ENCODE measurements at regions not wholly inside any gene's neighbourhood (a gene's known extent, or its start where the extent isn't known, plus 50 kb on each side); places are given as distances from the start of the nearest gene placed in this dataset.

DNA sequence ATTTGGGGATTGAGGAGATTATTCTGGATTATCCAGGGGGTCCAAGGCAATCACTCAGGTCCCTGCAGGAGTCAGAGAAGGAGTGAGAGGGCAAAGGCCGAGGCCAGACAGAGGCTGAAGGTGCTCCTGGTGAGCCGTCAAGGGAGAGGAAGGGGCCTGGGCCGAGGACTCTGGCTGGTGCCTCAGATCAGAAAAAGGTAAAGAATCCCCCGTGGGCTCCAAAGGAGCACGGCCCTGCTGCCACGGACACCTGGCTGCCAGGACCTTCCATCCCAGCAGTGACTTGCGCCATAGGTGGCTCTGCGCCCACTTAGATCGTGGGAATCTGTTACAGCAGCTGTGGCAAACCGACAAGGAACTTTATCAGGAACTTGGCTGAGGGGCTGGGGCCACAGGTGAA, 374.8 kb upstream of the MYT1L start:
- Mint-ChIP-seq H3K27ac (no peak overlapping the region), H3K36me3 (no peaks in the 10 kb centered on the region)

DNA sequence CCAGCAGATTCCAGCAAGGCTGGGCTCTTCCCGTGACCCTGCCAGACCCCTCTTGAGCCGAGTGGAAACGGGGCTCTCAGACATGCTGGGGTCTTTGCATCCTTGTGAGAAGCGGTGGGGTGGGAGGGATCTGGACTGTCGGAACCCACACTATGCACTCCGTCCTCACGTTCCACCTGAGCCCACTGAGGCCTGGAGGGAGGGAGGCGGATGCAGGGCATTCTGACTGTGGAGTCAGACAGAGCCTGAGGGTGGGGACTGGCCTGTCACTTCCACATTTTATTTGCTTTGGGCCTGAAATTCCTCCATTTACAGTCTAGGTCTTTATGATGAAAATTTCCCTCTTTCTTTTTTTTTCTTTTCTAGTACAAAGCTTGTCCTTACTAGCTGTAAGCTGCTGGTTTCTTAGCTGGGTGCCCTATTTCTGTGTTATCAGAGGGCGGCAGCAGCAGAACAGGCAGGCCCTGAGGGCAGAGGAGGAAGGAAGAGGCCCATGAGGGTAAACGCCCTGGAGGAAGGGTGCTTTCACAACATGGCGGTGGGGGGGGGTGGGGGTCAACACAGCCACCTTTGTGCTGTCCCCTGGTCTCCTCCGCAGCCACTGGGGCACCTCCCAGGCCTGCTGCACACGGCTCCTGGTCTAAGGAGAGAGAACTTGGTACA, 373.5 kb upstream of the MYT1L start:
- no peak overlapping the region for H3K27ac Mint-ChIP-seq
- no peaks in the 10 kb centered on the region for H3K36me3 Mint-ChIP-seq
- DNase-seq (ENCODE audit: extremely low spot score, unreplicated experiment) = no peak
- peaks cover 6% of the 10 kb centered on the region for H3K4me1 Mint-ChIP-seq (ENCODE audit: unreplicated experiment)
- TF ChIP-seq, protein P1, sequence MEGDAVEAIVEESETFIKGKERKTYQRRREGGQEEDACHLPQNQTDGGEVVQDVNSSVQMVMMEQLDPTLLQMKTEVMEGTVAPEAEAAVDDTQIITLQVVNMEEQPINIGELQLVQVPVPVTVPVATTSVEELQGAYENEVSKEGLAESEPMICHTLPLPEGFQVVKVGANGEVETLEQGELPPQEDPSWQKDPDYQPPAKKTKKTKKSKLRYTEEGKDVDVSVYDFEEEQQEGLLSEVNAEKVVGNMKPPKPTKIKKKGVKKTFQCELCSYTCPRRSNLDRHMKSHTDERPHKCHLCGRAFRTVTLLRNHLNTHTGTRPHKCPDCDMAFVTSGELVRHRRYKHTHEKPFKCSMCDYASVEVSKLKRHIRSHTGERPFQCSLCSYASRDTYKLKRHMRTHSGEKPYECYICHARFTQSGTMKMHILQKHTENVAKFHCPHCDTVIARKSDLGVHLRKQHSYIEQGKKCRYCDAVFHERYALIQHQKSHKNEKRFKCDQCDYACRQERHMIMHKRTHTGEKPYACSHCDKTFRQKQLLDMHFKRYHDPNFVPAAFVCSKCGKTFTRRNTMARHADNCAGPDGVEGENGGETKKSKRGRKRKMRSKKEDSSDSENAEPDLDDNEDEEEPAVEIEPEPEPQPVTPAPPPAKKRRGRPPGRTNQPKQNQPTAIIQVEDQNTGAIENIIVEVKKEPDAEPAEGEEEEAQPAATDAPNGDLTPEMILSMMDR (conservative IDR thresholded peaks at IDR 0.05) = no peak
- no peaks in the 10 kb centered on the region for H3K9me3 Mint-ChIP-seq
- H3K27me3 Mint-ChIP-seq = peaks cover 14% of the 10 kb centered on the region
- no peak overlapping the region for H3K4me3 Mint-ChIP-seq

More for the DNA sequence above, 374.8 kb upstream of the MYT1L start:
- Mint-ChIP-seq H3K9me3 (no peaks in the 10 kb centered on the region), H3K4me3 (no peak overlapping the region), H3K27me3 (peaks cover 14% of the 10 kb centered on the region), H3K4me1 (ENCODE audit: unreplicated experiment) (peaks cover 6% of the 10 kb centered on the region)
- no peak for DNase-seq (ENCODE audit: extremely low spot score, unreplicated experiment)
- TF ChIP-seq, protein P1 (conservative IDR thresholded peaks at IDR 0.05) = no peak

DNA sequence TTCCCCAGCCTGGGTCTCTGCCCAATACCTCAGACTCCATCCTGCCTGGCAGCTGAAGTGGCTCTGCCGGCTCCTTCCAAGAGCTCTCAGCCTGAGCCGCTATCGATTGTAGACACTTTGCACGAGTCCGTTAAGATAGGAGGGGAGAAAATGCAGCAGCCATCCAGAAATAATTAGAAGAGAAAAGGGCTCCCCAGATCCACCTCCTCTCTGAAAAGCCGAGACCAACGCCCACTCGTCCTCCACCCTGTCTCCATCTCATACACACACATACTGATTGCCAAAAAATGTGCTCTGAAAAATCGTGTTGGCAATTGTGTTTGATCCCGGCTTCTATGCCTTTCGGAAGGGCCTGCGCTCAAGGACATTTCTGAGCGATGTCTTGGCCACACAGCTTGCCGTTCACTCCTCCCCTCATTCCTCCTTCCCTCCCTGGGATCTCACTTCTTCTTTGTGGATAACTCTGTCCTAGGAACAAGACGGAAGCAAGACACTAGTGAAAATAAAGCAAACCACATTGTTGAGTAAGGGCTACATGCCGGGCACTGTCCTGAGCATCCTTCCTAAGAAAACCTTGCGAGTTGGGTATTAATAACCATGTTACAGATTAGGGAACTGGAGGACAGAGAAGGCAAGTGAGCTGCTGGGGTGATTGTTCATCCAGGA, 372.8 kb upstream of the MYT1L start:
- Mint-ChIP-seq H3K27me3 (peaks cover 15% of the 10 kb centered on the region), H3K27ac (no peak overlapping the region), H3K36me3 (no peaks in the 10 kb centered on the region), H3K9me3 (no peaks in the 10 kb centered on the region), H3K4me1 (ENCODE audit: unreplicated experiment) (peaks cover 8% of the 10 kb centered on the region), H3K4me3 (no peak overlapping the region)
- no peak for DNase-seq (ENCODE audit: extremely low spot score, unreplicated experiment)
- TF ChIP-seq, protein P1 (conservative IDR thresholded peaks at IDR 0.05) = no peak

DNA sequence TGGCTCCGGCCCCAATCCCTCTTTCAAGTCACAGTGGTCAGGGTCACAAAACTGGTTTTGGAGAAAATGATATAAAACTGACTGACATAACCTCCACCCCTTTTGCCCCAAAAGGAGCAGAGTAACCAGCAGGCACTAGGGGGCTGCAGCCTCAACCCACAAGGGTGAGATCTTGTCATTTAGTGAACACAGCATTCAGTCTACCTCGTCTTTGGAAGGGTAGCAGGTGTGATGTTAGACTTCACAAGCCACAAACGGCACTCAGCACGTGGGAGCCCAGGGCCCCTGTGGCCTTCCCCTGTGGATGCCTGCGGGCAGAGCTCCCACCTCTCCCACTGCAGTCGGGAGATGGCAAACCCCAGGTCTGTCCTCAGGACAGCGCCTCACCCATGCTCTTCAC, 372.1 kb upstream of the MYT1L start:
- no peaks in the 10 kb centered on the region for H3K36me3 Mint-ChIP-seq
- no peak overlapping the region for H3K27ac Mint-ChIP-seq
- TF ChIP-seq, protein P1 (conservative IDR thresholded peaks at IDR 0.05) = no peak
- peaks cover 20% of the 10 kb centered on the region for H3K27me3 Mint-ChIP-seq
- no peak overlapping the region for H3K4me3 Mint-ChIP-seq
- H3K4me1 Mint-ChIP-seq (ENCODE audit: unreplicated experiment) = peaks cover 12% of the 10 kb centered on the region
- no peak for DNase-seq (ENCODE audit: extremely low spot score, unreplicated experiment)
- H3K9me3 Mint-ChIP-seq = no peaks in the 10 kb centered on the region

DNA sequence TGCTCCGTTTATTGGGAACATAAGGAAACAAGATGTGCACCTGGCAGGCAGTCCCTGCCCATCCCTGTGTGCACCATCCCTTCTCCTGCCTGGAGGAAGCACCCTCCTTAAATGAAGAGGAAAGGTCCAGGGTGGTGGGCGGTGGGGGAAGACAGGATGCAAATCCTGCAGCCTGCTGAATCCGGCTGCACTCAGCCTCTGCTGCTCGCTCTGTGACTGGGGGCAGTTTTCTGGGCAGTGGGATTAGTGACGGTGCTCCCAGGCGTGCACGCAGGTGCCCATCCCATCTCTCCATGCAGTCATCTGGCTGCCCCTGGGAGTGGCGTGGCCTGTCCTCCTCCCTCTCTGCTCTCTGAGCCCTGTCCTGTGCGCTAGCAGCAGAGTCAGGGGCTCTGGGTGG, 371.3 kb upstream of the MYT1L start:
- Mint-ChIP-seq H3K4me3 (no peak overlapping the region), H3K36me3 (no peaks in the 10 kb centered on the region), H3K4me1 (ENCODE audit: unreplicated experiment) (peaks cover 9% of the 10 kb centered on the region), H3K27ac (no peak overlapping the region), H3K27me3 (peaks cover 18% of the 10 kb centered on the region), H3K9me3 (no peaks in the 10 kb centered on the region)
- TF ChIP-seq, protein P1 (conservative IDR thresholded peaks at IDR 0.05) = no peak
- no peak for DNase-seq (ENCODE audit: extremely low spot score, unreplicated experiment)
